ENCODE measurements at regions not wholly inside any gene's neighbourhood (a gene's known extent, or its start where the extent isn't known, plus 50 kb on each side); places are given as distances from the start of the nearest gene placed in this dataset.
"Not testable (repeated sequence)": the region's sequence is repeated elsewhere in the genome, so short reads cannot be mapped to it uniquely, and the experiment has no call there.

- not testable (repeated sequence) for DNase-seq
These were observed 129.2 kb downstream of the MRPL14 start for GRCh38 chr6:43997990-43998585.

- DNase-seq: no peak
These were observed 129.9 kb downstream of the MRPL14 start for GRCh38 chr6:43997345-43997677.

- no peak for DNase-seq
These were observed 130.5 kb downstream of the MRPL14 start for GRCh38 chr6:43996618-43997344.

- no peak for DNase-seq
These were observed 132.1 kb downstream of the MRPL14 start for GRCh38 chr6:43995137-43995536.

GRCh38 chr6:43993881-43994523 is 133.2 kb downstream of the MRPL14 start:
- peak; percentile 64 for DNase-seq

- peak; percentile 85 for DNase-seq
These were observed 134.2 kb downstream of the MRPL14 start for GRCh38 chr6:43992783-43993644.

DNA sequence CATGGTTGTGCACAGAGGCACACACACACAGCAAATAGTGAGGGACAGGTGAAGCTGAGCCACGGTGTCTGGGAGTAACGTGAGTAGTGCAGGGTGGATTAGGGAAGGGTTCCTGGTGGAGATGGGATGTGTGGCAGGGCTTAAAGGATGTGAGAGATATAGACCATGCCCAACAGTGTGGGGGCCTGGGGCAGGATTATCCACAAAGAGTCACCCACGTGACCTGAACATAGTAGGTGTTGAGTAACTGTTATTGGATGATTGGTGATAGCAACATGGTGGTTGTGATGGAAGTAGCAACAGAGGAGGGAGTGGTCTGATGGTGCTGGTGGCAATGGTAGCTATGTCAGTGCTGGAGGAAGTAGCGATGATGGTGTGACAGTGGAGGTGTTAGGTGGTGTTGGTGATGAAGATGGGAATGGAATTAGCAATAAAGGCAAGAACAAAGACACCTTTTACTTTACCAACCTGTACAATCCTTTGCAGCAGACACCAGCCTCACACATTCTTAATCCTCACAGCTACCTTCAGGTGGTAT is 135.1 kb downstream of the MRPL14 start:
- no peak for DNase-seq

DNA sequence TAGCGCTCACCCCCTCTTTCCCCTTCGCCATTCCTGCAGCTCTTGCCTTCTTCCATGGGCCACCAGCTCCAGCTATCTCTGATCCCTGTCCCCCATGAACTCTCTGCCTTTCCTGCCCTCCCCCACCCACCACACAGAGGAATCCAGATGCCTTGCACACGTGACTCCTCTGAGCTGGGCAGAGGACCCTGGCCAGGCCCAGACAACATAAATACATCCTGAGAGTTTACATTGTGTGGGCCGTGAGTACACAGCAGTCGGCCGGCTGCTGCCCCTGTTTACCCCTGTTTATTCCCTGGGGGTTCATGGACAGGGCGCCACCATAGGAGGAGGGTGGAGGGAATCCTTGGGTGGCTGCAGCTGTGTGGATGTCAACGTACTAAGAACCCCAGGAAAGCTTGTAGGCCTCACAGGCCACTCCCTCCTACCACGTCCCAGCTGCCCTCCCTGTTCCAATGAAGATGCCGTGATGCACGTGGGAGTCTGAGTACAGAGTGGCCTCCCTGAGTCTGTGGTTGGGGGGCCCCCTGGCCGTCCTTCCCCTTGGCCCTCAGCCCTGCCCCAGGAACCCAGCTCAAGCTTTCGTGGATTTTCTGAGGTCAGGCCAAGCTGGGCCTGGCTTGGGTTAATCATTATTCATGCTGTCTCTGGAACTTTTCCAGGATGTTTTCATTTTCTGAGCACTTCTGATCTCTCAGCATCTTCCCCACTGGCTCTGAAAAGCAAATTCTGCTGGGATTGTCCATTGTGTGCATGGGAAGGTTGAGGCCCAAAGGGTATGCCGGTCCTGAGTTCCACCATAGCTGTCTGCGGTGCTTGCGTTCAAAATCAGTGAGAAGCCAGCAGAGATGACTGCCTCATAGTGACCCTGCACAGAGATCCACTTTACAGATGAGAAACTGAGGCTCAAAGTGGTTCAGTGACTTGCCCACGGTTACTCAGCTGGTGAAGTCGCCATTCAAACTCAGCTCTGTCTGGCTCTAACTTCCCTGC is 136.3 kb downstream of the MRPL14 start:
- peak; percentile 88 for DNase-seq

DNA sequence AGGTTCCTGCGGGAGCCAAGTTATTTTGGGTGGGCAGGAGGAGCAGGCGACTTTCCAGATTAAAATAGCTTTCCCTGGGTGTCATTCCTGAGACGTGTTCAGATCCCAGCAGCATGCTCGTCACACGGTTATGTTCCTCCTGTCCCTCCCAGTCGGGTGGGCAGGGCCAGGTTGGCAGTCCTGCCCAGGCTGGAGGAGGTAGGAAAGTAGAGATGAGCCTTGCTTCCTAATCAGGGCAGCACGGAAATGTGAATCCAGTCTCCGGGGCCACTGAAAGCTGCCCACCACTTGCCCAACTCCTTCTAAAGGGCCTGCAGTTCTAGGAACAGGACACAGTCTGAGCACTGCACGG is 137.0 kb downstream of the MRPL14 start:
- peak; percentile 52 for DNase-seq

- peak; percentile 68 for DNase-seq
These were observed 137.6 kb downstream of the MRPL14 start for GRCh38 chr6:43989581-43990146.

DNA sequence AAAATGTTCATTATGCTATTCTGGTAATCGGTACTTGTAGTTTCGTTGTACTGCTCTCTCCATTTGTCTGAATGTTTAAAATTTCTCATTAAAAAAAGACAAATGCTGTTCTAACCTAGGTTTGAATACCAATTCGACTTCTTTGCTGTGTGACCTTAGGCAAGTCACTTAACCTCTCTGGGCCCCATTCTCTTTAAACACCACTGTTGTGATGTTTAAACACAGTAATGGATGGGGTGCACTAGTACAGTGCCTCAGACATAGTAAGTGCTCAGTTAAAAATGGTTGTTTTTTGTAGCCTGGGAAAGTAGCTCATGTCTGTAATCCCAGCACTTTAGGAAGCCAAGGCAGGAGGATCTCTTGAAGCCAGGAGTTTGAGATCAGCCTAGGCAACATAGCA is 138.5 kb downstream of the MRPL14 start:
- no peak for DNase-seq

GRCh38 chr6:43987838-43988439 is 139.3 kb downstream of the MRPL14 start:
- no peak for DNase-seq

- DNase-seq: no peak
These were observed 141.0 kb downstream of the MRPL14 start for GRCh38 chr6:43986177-43986825.

GRCh38 chr6:43985329-43985728 is 141.9 kb downstream of the MRPL14 start:
- peak; percentile 48 for DNase-seq

DNA sequence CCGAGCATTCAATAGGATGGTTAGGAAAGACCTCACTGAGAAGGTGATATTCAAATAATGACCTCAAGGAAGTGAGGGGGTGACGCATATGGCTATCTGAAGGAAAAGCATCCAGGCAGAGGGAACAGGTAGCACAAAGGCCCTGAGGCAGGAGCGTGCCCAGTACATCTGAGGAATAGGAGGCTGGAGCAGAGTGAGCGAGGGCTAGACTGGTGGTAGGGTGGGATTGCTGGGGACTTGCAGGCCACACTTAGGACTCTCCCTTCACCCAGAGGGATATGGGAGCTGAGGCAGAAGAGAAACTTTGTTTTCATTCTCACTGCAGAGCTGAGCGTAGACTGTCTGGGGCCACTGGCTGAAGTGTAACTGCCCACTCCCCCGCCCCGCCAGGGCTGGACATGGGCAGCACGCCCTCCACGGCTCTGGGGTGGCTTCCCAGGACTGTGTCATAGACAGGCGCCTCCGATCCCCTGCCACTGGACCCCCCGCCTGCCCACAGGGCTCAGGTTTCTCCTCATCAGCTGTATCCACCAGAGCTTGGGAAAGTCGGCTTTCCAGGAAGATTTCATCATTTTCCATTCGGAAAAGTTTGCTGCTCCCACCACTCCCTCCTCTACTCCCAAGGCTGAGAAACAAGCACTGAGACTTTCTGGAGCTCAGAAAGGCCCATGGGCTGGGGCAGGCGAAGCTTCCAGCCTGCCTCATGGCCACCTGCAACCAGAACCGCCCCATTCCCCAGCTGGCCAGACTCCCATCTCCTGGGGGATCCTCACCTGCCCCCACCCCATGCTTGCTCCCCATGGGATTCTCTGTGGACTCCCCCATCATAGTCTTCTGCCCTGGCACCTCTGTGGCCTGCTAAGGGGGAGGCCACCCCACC is 142.6 kb downstream of the MRPL14 start:
- peak; percentile 18 for DNase-seq

- DNase-seq: peak; percentile 99
These were observed 143.6 kb downstream of the MRPL14 start for GRCh38 chr6:43983632-43984031.

DNA sequence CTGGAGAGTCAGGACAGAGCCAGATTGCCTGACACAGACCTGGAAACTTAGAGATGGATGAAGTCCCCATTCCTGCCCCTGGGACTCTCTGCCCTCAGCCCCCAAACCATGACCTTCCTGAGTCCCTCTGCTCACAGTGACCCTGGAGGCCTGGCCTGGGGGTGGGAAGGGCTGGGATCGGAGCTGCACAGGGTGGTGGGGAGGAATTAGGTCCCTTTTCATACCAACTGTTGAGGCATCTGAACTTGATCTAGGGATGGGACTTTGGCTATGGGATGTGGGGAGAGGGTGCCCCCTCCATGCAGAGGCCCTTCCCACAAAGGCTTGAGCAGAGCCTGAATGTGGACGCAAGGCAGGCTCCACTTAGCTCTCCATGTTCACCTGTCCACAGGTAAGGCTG is 144.1 kb downstream of the MRPL14 start:
- no peak for DNase-seq

- DNase-seq: no peak
These were observed 145.1 kb downstream of the MRPL14 start for GRCh38 chr6:43982084-43982625.

DNA sequence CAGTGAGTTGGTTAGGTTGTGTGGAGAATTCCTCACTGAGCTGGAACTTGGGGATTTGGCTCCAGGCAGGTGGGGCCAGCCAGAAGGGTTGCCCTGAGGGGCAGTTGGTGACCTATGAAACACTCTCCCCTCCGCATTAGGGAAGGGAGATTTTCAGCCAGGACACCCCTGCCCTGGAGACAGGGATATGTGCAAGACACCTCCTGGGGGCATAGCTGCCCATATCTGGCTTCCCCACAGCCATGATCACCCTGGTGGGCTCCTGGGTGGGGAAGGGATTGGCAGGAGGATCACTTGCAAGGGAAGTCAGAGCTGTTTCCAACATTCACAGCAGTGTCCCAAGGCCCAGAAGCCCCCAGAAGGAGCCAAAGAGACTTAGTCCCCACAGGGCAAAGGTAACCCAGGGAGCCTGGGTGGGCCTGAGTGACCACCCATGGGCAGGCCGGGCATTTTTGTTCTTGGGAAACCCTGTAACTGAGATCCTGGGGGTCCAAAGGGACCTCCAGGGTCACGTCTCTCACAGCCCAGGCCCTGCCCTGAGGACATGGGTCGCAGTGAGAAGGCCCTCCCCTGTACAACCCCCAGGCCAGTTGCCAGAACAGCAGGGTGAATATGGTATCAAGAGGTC is 145.8 kb downstream of the MRPL14 start:
- DNase-seq: no peak
